ENCODE measurements at regions not wholly inside any gene's neighbourhood (a gene's known extent, or its start where the extent isn't known, plus 50 kb on each side); places are given as distances from the start of the nearest gene placed in this dataset.

DNA sequence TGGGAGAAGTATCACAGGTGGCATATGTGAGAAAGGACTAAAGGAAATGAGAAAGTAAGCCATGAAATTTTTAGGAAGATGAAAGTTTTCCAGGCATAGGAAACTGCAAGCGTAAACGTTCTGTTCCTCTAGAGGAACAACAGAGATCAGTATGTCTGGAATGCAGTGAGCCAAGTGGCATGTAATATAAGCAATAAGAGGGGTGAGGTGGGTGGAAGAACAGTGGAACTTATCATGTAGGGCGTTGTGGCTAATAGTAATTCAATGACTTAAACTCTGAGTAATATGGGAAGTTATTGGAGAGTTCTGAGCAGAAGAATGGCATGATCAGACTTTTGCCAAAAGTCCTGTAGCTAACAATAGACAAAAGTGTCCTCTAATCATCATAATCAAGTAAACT, 902.9 kb downstream of the EPHA3 start:
- TF ChIP-seq, protein P1, sequence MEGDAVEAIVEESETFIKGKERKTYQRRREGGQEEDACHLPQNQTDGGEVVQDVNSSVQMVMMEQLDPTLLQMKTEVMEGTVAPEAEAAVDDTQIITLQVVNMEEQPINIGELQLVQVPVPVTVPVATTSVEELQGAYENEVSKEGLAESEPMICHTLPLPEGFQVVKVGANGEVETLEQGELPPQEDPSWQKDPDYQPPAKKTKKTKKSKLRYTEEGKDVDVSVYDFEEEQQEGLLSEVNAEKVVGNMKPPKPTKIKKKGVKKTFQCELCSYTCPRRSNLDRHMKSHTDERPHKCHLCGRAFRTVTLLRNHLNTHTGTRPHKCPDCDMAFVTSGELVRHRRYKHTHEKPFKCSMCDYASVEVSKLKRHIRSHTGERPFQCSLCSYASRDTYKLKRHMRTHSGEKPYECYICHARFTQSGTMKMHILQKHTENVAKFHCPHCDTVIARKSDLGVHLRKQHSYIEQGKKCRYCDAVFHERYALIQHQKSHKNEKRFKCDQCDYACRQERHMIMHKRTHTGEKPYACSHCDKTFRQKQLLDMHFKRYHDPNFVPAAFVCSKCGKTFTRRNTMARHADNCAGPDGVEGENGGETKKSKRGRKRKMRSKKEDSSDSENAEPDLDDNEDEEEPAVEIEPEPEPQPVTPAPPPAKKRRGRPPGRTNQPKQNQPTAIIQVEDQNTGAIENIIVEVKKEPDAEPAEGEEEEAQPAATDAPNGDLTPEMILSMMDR (IDR thresholded peaks at IDR 0.05) = no peak
- no peak for TF ChIP-seq POLR2A (IDR thresholded peaks at IDR 0.05)
- TF ChIP-seq POLR2AphosphoS5 (IDR thresholded peaks at IDR 0.05) = no peak
- TF ChIP-seq EP300 (IDR thresholded peaks at IDR 0.05) = no peak

Data from gastroesophageal sphincter (tissue), 3 donors.